Neutrophil (primary cell): ENCODE measurements at regions not wholly inside any gene's neighbourhood (a gene's known extent, or its start where the extent isn't known, plus 50 kb on each side); places are given as distances from the start of the nearest gene placed in this dataset.

Experiments used
- H3K27ac ChIP-seq: fragments of 200-600 bp; sonication (generic); 2 replicates; pipeline ENCODE4 v1.5.1; 2016; ENCODE audit warnings: mild to moderate bottlenecking, moderate library complexity
- H3K27me3 ChIP-seq: fragments of 200-600 bp; sonication (generic); 2 replicates; pipeline ENCODE4 v1.6.0; 2016; ENCODE audit warnings: mild to moderate bottlenecking
- H3K36me3 ChIP-seq: fragments of 200-600 bp; sonication (generic); 2 replicates; pipeline ENCODE4 v1.5.1; 2017
- H3K4me1 ChIP-seq, 2 experiments: fragments of 200-600 bp in 1 of 2; sonication (generic) in 1 of 2; 1 replicate in 1 of 2; 2 replicates in 1 of 2; pipeline versions ENCODE4 v1.5.1 to v1.6.1; 2013 to 2016; ENCODE audit warnings: low read depth in 1 of 2, low read length in 1 of 2, mild to moderate bottlenecking in 1 of 2, moderate library complexity in 1 of 2; ENCODE audit not compliant: control insufficient read depth in 1 of 2, insufficient read depth in 1 of 2
- H3K4me3 ChIP-seq, 2 experiments: fragments of 200-600 bp in 1 of 2; sonication (generic) in 1 of 2; 1 replicate in 1 of 2; 2 replicates in 1 of 2; pipeline ENCODE4 v1.5.1; 2013 to 2016; ENCODE audit warnings: low read depth in 1 of 2, low read length in 1 of 2, mild to moderate bottlenecking in 1 of 2, moderate library complexity in 1 of 2
- H3K9me3 ChIP-seq: fragments of 200-600 bp; sonication (generic); 2 replicates; pipeline ENCODE4 v1.5.1; 2016
- CTCF ChIP-seq: fragments of 200-600 bp; sonication (generic); IDR thresholded peaks from 2 replicates; pipeline ENCODE4 v1.5.1; 2016; ENCODE audit warnings: antibody characterized with exemption

GRCh38 chr5:82794876-82795275 lies 282.3 kb downstream of the TMEM167A start:
- no peak for TF ChIP-seq CTCF
- H3K4me3 ChIP-seq = no peak overlapping the region
- peaks cover 0 to 14% of the 10 kb centered on the region in 2 experiments for H3K4me1 ChIP-seq

GRCh38 chr5:82793808-82794419 lies 283.3 kb downstream of the TMEM167A start:
- no peak overlapping the region for H3K27ac ChIP-seq
- H3K4me1 ChIP-seq = peaks cover 0 to 5% of the 10 kb centered on the region in 2 experiments
- H3K4me3 ChIP-seq = no peak overlapping the region
- TF ChIP-seq CTCF = no peak
- H3K36me3 ChIP-seq = no peaks in the 10 kb centered on the region
- no peaks in the 10 kb centered on the region for H3K9me3 ChIP-seq
- no peaks in the 10 kb centered on the region for H3K27me3 ChIP-seq

More at GRCh38 chr5:82794876-82795275, 282.3 kb downstream of the TMEM167A start:
- no peaks in the 10 kb centered on the region for H3K9me3 ChIP-seq
- H3K27me3 ChIP-seq = no peaks in the 10 kb centered on the region
- no peaks in the 10 kb centered on the region for H3K36me3 ChIP-seq
- H3K27ac ChIP-seq = no peak overlapping the region

- Histone ChIP-seq H3K36me3 (no peaks in the 10 kb centered on the region), H3K4me3 (no peak overlapping the region)
These were observed 285.1 kb downstream of the TMEM167A start for GRCh38 chr5:82792096-82792495.

GRCh38 chr5:82789095-82789494 lies 288.1 kb downstream of the TMEM167A start:
- Histone ChIP-seq H3K27ac (no peak overlapping the region), H3K9me3 (no peaks in the 10 kb centered on the region), H3K4me1 (no peaks in the 10 kb centered on the region), H3K36me3 (no peaks in the 10 kb centered on the region), H3K27me3 (no peaks in the 10 kb centered on the region), H3K4me3 (no peak overlapping the region)
- TF ChIP-seq CTCF = no peak

More at GRCh38 chr5:82792096-82792495, 285.1 kb downstream of the TMEM167A start:
- TF ChIP-seq CTCF = no peak
- Histone ChIP-seq H3K27me3 (no peaks in the 10 kb centered on the region), H3K27ac (no peak overlapping the region), H3K9me3 (no peaks in the 10 kb centered on the region), H3K4me1 (no peaks in the 10 kb centered on the region)

GRCh38 chr5:82786748-82787147 lies 290.4 kb downstream of the TMEM167A start:
- no peaks in the 10 kb centered on the region for H3K9me3 ChIP-seq
- no peaks in the 10 kb centered on the region for H3K4me1 ChIP-seq
- no peak overlapping the region for H3K4me3 ChIP-seq
- H3K36me3 ChIP-seq = no peaks in the 10 kb centered on the region
- TF ChIP-seq CTCF = no peak
- H3K27me3 ChIP-seq = no peaks in the 10 kb centered on the region
- no peak overlapping the region for H3K27ac ChIP-seq
